ENCODE measurements at regions not wholly inside any gene's neighbourhood (a gene's known extent, or its start where the extent isn't known, plus 50 kb on each side); places are given as distances from the start of the nearest gene placed in this dataset.

GRCh38 chr3:193008654-193009053 is 91.0 kb upstream of the MB21D2 start:
- TF ChIP-seq CTCF (IDR thresholded peaks at IDR 0.05): no peak
- no peak for TF ChIP-seq POLR2AphosphoS5 (IDR thresholded peaks at IDR 0.05)

Measured in prostate gland (tissue), 2 donors.